ENCODE measurements at regions not wholly inside any gene's neighbourhood (a gene's known extent, or its start where the extent isn't known, plus 50 kb on each side); places are given as distances from the start of the nearest gene placed in this dataset.

DNA sequence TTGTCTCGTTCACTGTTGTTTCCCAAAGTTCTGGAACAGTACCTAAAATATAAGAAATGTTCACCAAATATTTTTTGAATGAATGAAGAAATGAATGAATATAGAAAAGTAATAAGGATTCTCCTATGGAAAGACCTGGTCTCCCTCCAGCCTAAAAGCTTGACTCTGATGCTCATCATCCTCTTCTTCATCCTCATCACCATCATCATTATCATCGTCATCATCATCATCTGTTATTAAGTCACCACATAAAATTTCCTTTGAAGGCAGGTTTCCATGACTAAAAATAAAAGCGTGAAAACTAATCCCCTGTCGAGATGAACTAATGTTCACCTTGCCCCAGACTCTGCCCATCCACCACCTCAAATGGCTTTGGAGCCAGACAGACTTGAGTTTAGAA lies 181.4 kb upstream of the PRNP start:
- TF ChIP-seq CTCF (IDR thresholded peaks at IDR 0.05; ENCODE audit: insufficient read depth, low read length, poor library complexity, severe bottlenecking) (no peak), EZH2phosphoT487 (conservative IDR thresholded peaks at IDR 0.05; ENCODE audit: low read length) (no peak)

Data from SU-DHL-6 (cell line).